Astrocyte (in vitro differentiated cells and primary cell): ENCODE measurements at regions not wholly inside any gene's neighbourhood (a gene's known extent, or its start where the extent isn't known, plus 50 kb on each side); places are given as distances from the start of the nearest gene placed in this dataset.
A peak's percentile ranks its signal among the peaks of the same experiment; 100 is the strongest.

ENCODE experiments used
- DNase-seq: peaks from one replicate; pipeline ENCODE4 v3.0.0-alpha.2; 2010; ENCODE audit warnings: low read depth
- FAIRE-seq: peaks from 2 replicates; lab custom pipeline; 2011; peaks lifted over from hg19 to GRCh38; lab: Jason Lieb, UNC
- H2AFZ ChIP-seq: 2 replicates; pipeline ENCODE4 v1.6.0; 2012; ENCODE audit warnings: low read depth, low read length, inconsistent platforms
- H3K27ac ChIP-seq: 2 replicates; pipeline ENCODE4 v1.5.1; 2011; ENCODE audit warnings: low read depth, low read length, inconsistent platforms
- H3K27me3 ChIP-seq: 2 replicates; pipeline ENCODE4 v1.6.0; 2011; ENCODE audit warnings: low read length, inconsistent platforms; ENCODE audit not compliant: insufficient read depth
- H3K36me3 ChIP-seq: 2 replicates; pipeline ENCODE4 v1.5.1; 2011; ENCODE audit warnings: low read length, inconsistent platforms; ENCODE audit not compliant: insufficient read depth
- H3K4me1 ChIP-seq: 2 replicates; pipeline ENCODE4 v1.5.1; 2011; ENCODE audit warnings: low read length, inconsistent platforms; ENCODE audit not compliant: insufficient read depth
- H3K4me2 ChIP-seq: 2 replicates; pipeline ENCODE4 v1.6.0; 2012; ENCODE audit warnings: low read length, inconsistent platforms
- H3K4me3 ChIP-seq: 2 replicates; pipeline ENCODE4 v1.5.1; 2011; ENCODE audit warnings: low read depth, mild to moderate bottlenecking, low read length, inconsistent platforms; ENCODE audit not compliant: insufficient read depth
- H3K79me2 ChIP-seq: 2 replicates; pipeline ENCODE4 v1.6.0; 2012; ENCODE audit warnings: mild to moderate bottlenecking, low read length, inconsistent platforms; ENCODE audit not compliant: insufficient read depth
- H3K9ac ChIP-seq: 2 replicates; pipeline ENCODE4 v1.6.0; 2012; ENCODE audit warnings: mild to moderate bottlenecking, low read length, inconsistent platforms
- H3K9me3 ChIP-seq: 2 replicates; pipeline ENCODE4 v1.5.1; 2012; ENCODE audit warnings: low read depth, mild to moderate bottlenecking, low read length, inconsistent platforms; ENCODE audit not compliant: insufficient read depth
- H4K20me1 ChIP-seq: 2 replicates; pipeline ENCODE4 v1.6.0; 2012; ENCODE audit warnings: low read length, inconsistent platforms; ENCODE audit not compliant: insufficient read depth
- H3K27ac Mint-ChIP-seq: one replicate; pipeline ENCODE4 v1.8.0; 2021; ENCODE audit warnings: mild to moderate bottlenecking, mixed read lengths; ENCODE audit not compliant: unreplicated experiment
- H3K27me3 Mint-ChIP-seq: one replicate; pipeline ENCODE4 v1.8.0; 2021; ENCODE audit warnings: low read depth, mixed read lengths; ENCODE audit not compliant: unreplicated experiment
- H3K36me3 Mint-ChIP-seq: one replicate; pipeline ENCODE4 v1.8.0; 2021; ENCODE audit warnings: low read depth, mixed read lengths; ENCODE audit not compliant: unreplicated experiment
- H3K4me1 Mint-ChIP-seq: one replicate; pipeline ENCODE4 v1.8.0; 2021; ENCODE audit warnings: low read depth, mixed read lengths; ENCODE audit not compliant: unreplicated experiment
- H3K4me3 Mint-ChIP-seq: one replicate; pipeline ENCODE4 v1.8.0; 2021; ENCODE audit warnings: mild to moderate bottlenecking, moderate library complexity, mixed read lengths; ENCODE audit not compliant: unreplicated experiment
- H3K9me3 Mint-ChIP-seq: one replicate; pipeline ENCODE4 v1.8.0; 2021; ENCODE audit warnings: mild to moderate bottlenecking, mixed read lengths; ENCODE audit not compliant: unreplicated experiment
- CTCF ChIP-seq: IDR thresholded peaks from 2 replicates; pipeline ENCODE4 v1.5.1; 2011; ENCODE audit warnings: low read depth, mild to moderate bottlenecking, inconsistent platforms, low read length, moderate library complexity; ENCODE audit not compliant: insufficient read depth
- EZH2 ChIP-seq: IDR thresholded peaks from 2 replicates; pipeline ENCODE4 v1.6.1; 2012; ENCODE audit warnings: mild to moderate bottlenecking, low read length, inconsistent platforms; ENCODE audit not compliant: insufficient read depth

- Mint-ChIP-seq H3K4me3 (no peak overlapping the region), H3K36me3 (peaks cover 4% of the 10 kb centered on the region), H3K9me3 (peaks cover 4% of the 10 kb centered on the region), H3K4me1 (peaks cover 2% of the 10 kb centered on the region), H3K27ac (no peak overlapping the region), H3K27me3 (peaks cover 3% of the 10 kb centered on the region)
- Histone ChIP-seq H3K4me1 (no peaks in the 10 kb centered on the region), H3K9me3 (no peaks in the 10 kb centered on the region), H3K36me3 (no peaks in the 10 kb centered on the region), H3K4me2 (no peak overlapping the region), H3K27me3 (no peaks in the 10 kb centered on the region), H4K20me1 (no peaks in the 10 kb centered on the region), H3K4me3 (no peak overlapping the region), H2AFZ (no peak overlapping the region), H3K79me2 (no peaks in the 10 kb centered on the region), H3K9ac (no peak overlapping the region), H3K27ac (no peak overlapping the region)
- TF ChIP-seq EZH2 (no peak), CTCF (no peak)
- no peak for FAIRE-seq
- no peak for DNase-seq
These were observed 296.6 kb downstream of the TTLL7 start for GRCh38 chr1:83702356-83702755.

DNA sequence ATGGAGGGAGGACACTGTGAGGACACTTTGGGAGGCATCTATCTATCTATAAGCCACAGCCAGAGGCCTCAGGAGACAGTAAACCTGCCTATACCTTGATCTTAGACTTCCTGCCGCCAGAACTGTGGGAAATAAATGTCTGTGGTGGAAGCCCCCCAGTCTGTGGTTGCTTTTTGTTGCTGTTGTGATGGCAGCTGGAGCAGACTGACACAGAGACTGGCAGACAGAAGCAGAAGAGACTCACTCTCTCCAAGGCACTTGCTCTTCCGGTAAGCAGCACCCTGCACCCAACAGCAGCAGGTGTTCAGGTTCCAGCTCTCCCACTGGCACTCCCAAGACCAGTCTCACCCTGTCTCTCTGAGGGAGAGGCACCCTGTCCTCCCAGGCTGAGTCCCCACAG lies 297.6 kb downstream of the TTLL7 start:
- DNase-seq (no peak), FAIRE-seq (no peak)
- Histone ChIP-seq H2AFZ (no peak overlapping the region), H3K79me2 (no peaks in the 10 kb centered on the region), H3K4me3 (no peak overlapping the region), H4K20me1 (no peaks in the 10 kb centered on the region), H3K36me3 (no peaks in the 10 kb centered on the region), H3K9me3 (no peaks in the 10 kb centered on the region), H3K27ac (no peak overlapping the region), H3K4me1 (no peaks in the 10 kb centered on the region), H3K27me3 (no peaks in the 10 kb centered on the region), H3K4me2 (no peak overlapping the region), H3K9ac (no peak overlapping the region)
- H3K4me3 Mint-ChIP-seq, result no peak overlapping the region
- peaks cover 4% of the 10 kb centered on the region for H3K36me3 Mint-ChIP-seq
- TF ChIP-seq CTCF (no peak), EZH2 (no peak)
- H3K9me3 Mint-ChIP-seq, result peaks cover 4% of the 10 kb centered on the region
- H3K4me1 Mint-ChIP-seq, result peaks cover 3% of the 10 kb centered on the region
- peaks cover 3% of the 10 kb centered on the region for H3K27me3 Mint-ChIP-seq
- peak overlapping the region; percentile 62 for H3K27ac Mint-ChIP-seq

GRCh38 chr1:83698644-83699043 lies 300.3 kb downstream of the TTLL7 start:
- FAIRE-seq (no peak), DNase-seq (no peak)
- Histone ChIP-seq H3K9ac (no peak overlapping the region), H3K27ac (no peak overlapping the region), H3K4me1 (peaks cover 2% of the 10 kb centered on the region), H3K79me2 (no peaks in the 10 kb centered on the region), H3K36me3 (no peaks in the 10 kb centered on the region), H3K27me3 (no peaks in the 10 kb centered on the region), H3K4me2 (no peak overlapping the region), H4K20me1 (no peaks in the 10 kb centered on the region), H3K4me3 (no peak overlapping the region), H3K9me3 (no peaks in the 10 kb centered on the region), H2AFZ (no peak overlapping the region)
- Mint-ChIP-seq H3K4me1 (peaks cover 21% of the 10 kb centered on the region), H3K4me3 (no peak overlapping the region), H3K27me3 (peaks cover 3% of the 10 kb centered on the region), H3K27ac (no peak overlapping the region), H3K36me3 (peaks cover 4% of the 10 kb centered on the region), H3K9me3 (peaks cover 4% of the 10 kb centered on the region)
- TF ChIP-seq CTCF (no peak), EZH2 (no peak)
